ENCODE measurements at regions not wholly inside any gene's neighbourhood (a gene's known extent, or its start where the extent isn't known, plus 50 kb on each side); places are given as distances from the start of the nearest gene placed in this dataset.

DNA sequence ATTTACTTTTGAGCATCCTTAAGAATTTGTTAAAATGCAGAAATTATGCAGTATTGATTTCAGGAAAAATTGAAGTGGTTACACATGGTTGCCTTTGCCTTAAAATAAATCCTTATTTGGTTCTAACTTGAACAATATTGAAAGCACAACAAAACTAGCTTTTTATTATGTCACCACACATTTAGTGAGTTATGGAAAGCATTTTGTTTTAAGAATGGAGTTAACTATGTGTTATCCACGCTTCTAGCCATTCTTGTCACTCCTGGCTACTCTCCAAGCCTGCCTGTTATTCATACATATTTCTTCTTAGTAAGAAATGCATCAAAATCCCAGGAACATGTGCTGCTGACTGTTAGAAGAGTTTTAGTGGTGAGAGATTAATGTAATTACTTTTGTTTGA, 73.9 kb downstream of the FAT4 start:
- no peak for TF ChIP-seq POLR2A (IDR thresholded peaks at IDR 0.05)
- TF ChIP-seq, protein P1, sequence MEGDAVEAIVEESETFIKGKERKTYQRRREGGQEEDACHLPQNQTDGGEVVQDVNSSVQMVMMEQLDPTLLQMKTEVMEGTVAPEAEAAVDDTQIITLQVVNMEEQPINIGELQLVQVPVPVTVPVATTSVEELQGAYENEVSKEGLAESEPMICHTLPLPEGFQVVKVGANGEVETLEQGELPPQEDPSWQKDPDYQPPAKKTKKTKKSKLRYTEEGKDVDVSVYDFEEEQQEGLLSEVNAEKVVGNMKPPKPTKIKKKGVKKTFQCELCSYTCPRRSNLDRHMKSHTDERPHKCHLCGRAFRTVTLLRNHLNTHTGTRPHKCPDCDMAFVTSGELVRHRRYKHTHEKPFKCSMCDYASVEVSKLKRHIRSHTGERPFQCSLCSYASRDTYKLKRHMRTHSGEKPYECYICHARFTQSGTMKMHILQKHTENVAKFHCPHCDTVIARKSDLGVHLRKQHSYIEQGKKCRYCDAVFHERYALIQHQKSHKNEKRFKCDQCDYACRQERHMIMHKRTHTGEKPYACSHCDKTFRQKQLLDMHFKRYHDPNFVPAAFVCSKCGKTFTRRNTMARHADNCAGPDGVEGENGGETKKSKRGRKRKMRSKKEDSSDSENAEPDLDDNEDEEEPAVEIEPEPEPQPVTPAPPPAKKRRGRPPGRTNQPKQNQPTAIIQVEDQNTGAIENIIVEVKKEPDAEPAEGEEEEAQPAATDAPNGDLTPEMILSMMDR (IDR thresholded peaks at IDR 0.05 in 8 of 11, conservative IDR thresholded peaks at IDR 0.05 in 3 of 11): no peak

Measured in spleen (tissue), 7 donors.